Osteocyte (in vitro differentiated cells): ENCODE measurements at regions not wholly inside any gene's neighbourhood (a gene's known extent, or its start where the extent isn't known, plus 50 kb on each side); places are given as distances from the start of the nearest gene placed in this dataset.

ENCODE experiments used
- DNase-seq: peaks from one replicate; pipeline ENCODE4 v3.0.0; 2021; ENCODE audit warnings: mixed read lengths; ENCODE audit not compliant: unreplicated experiment; ENCODE audit errors: extremely low spot score
- H3K27ac Mint-ChIP-seq: one replicate; pipeline ENCODE4 v1.8.0; 2021; ENCODE audit warnings: mild to moderate bottlenecking, mixed read lengths; ENCODE audit not compliant: unreplicated experiment
- H3K27me3 Mint-ChIP-seq: one replicate; pipeline ENCODE4 v1.8.0; 2021; ENCODE audit warnings: mixed read lengths; ENCODE audit not compliant: unreplicated experiment
- H3K36me3 Mint-ChIP-seq: one replicate; pipeline ENCODE4 v1.8.0; 2021; ENCODE audit warnings: mixed read lengths; ENCODE audit not compliant: unreplicated experiment
- H3K4me1 Mint-ChIP-seq: one replicate; pipeline ENCODE4 v1.8.0; 2021; ENCODE audit warnings: mixed read lengths; ENCODE audit not compliant: unreplicated experiment
- H3K4me3 Mint-ChIP-seq: one replicate; pipeline ENCODE4 v1.8.0; 2021; ENCODE audit warnings: mild to moderate bottlenecking, moderate library complexity, mixed read lengths; ENCODE audit not compliant: unreplicated experiment
- H3K9me3 Mint-ChIP-seq: one replicate; pipeline ENCODE4 v1.8.0; 2021; ENCODE audit warnings: mixed read lengths; ENCODE audit not compliant: unreplicated experiment
- CTCF ChIP-seq: fragments of 200-600 bp; sonication (generic); IDR thresholded peaks from 2 replicates; pipeline ENCODE4 v1.5.0; 2021; ENCODE audit warnings: antibody characterized with exemption, mild to moderate bottlenecking, moderate library complexity

- H3K27me3 Mint-ChIP-seq = no peaks in the 10 kb centered on the region
- no peaks in the 10 kb centered on the region for H3K4me1 Mint-ChIP-seq
- no peak for DNase-seq
- no peak overlapping the region for H3K27ac Mint-ChIP-seq
- peaks cover 17% of the 10 kb centered on the region for H3K9me3 Mint-ChIP-seq
- H3K36me3 Mint-ChIP-seq = no peaks in the 10 kb centered on the region
- H3K4me3 Mint-ChIP-seq = no peak overlapping the region
- no peak for TF ChIP-seq CTCF
These were observed 330.3 kb upstream of the FAM241A start for GRCh38 chr4:111814961-111815360.

GRCh38 chr4:111821342-111821741, 323.9 kb upstream of the FAM241A start:
- Mint-ChIP-seq H3K27me3 (no peaks in the 10 kb centered on the region), H3K27ac (no peak overlapping the region), H3K36me3 (no peaks in the 10 kb centered on the region), H3K9me3 (peaks cover 20% of the 10 kb centered on the region), H3K4me1 (no peaks in the 10 kb centered on the region), H3K4me3 (no peak overlapping the region)
- no peak for TF ChIP-seq CTCF
- DNase-seq = no peak

- Mint-ChIP-seq H3K27me3 (no peaks in the 10 kb centered on the region), H3K9me3 (no peaks in the 10 kb centered on the region), H3K4me3 (no peak overlapping the region), H3K36me3 (no peaks in the 10 kb centered on the region), H3K27ac (no peak overlapping the region), H3K4me1 (no peaks in the 10 kb centered on the region)
- no peak for TF ChIP-seq CTCF
- no peak for DNase-seq
These were observed 308.7 kb upstream of the FAM241A start for GRCh38 chr4:111836601-111837000.

- Mint-ChIP-seq H3K4me1 (no peaks in the 10 kb centered on the region), H3K9me3 (peaks cover 5% of the 10 kb centered on the region), H3K4me3 (no peak overlapping the region), H3K36me3 (no peaks in the 10 kb centered on the region), H3K27me3 (no peaks in the 10 kb centered on the region), H3K27ac (no peak overlapping the region)
- no peak for DNase-seq
- no peak for TF ChIP-seq CTCF
These were observed 307.5 kb upstream of the FAM241A start for GRCh38 chr4:111837761-111838160.

GRCh38 chr4:111838406-111838930, 306.8 kb upstream of the FAM241A start:
- Mint-ChIP-seq H3K36me3 (no peaks in the 10 kb centered on the region), H3K27ac (no peak overlapping the region), H3K4me1 (no peaks in the 10 kb centered on the region), H3K27me3 (no peaks in the 10 kb centered on the region), H3K9me3 (peaks cover 5% of the 10 kb centered on the region), H3K4me3 (no peak overlapping the region)
- no peak for TF ChIP-seq CTCF
- DNase-seq = no peak
